Aorta (tissue), 5 donors: ENCODE measurements at regions not wholly inside any gene's neighbourhood (a gene's known extent, or its start where the extent isn't known, plus 50 kb on each side); places are given as distances from the start of the nearest gene placed in this dataset.

Experiments
- ATAC-seq: fragments of 200-7000 bp; cut with Tn5 transposase; one replicate; pipeline ENCODE4 v1.9.1; 2022; ENCODE audit warnings: moderate library complexity; ENCODE audit not compliant: low FRiP score
- DNase-seq, 2 donors: peaks; one replicate each; pipeline ENCODE4 v3.0.0-alpha.2; 2020
- H3K27ac ChIP-seq, 2 donors: one replicate each; pipeline ENCODE4 v1.5.1; 2013; ENCODE audit warnings: low read length in 2 of 2, mild to moderate bottlenecking in 2 of 2, moderate library complexity in 2 of 2, control low read depth in 1 of 2, inconsistent platforms in 1 of 2, low read depth in 1 of 2
- H3K27me3 ChIP-seq, 2 donors: one replicate each; pipeline ENCODE4 v1.6.1; 2013; ENCODE audit warnings: control low read depth in 1 of 2, low read length in 1 of 2, mild to moderate bottlenecking in 1 of 2, moderate library complexity in 1 of 2; ENCODE audit not compliant: insufficient read depth in 2 of 2, control insufficient read depth in 1 of 2
- H3K36me3 ChIP-seq, 2 donors: one replicate each; pipeline ENCODE4 v1.6.1; 2013; ENCODE audit warnings: control low read depth in 1 of 2, low read length in 1 of 2, mild to moderate bottlenecking in 1 of 2; ENCODE audit not compliant: insufficient read depth in 2 of 2, control insufficient read depth in 1 of 2
- H3K4me1 ChIP-seq, 2 donors: one replicate each; pipeline ENCODE4 v1.6.1; 2013; ENCODE audit warnings: low read length in 2 of 2, control low read depth in 1 of 2, mild to moderate bottlenecking in 1 of 2, moderate library complexity in 1 of 2; ENCODE audit not compliant: insufficient read depth in 2 of 2, control insufficient read depth in 1 of 2
- H3K4me3 ChIP-seq, 2 donors: one replicate each; pipeline ENCODE4 v1.5.1; 2013; ENCODE audit warnings: low read length in 2 of 2, control low read depth in 1 of 2, mild to moderate bottlenecking in 1 of 2
- H3K9me3 ChIP-seq: one replicate; pipeline ENCODE4 v1.6.1; 2013; ENCODE audit warnings: mild to moderate bottlenecking, low read length; ENCODE audit not compliant: control insufficient read depth
- WGBS, 2 donors: extraction: QIAGEN DNeasy Blood & Tissue Kit; methylation state at CpG; one replicate each; pipeline ENCODE4 v1.1.7; 2013; 5-methylcytosine and 5-hydroxymethylcytosine counted together
- intact Hi-C, 2 donors: fragments of 100-400 bp; cut with DNase I; formaldehyde crosslinking; loops; one replicate each; pipeline versions ENCODE4 v1.14.2 to v1.15.0; 2022
- donor health status: healthy with polysubstance abuse.
- donor health status: Bipolar disorder and iron deficiency.
- donor health status: DM: no; HTN: no; CAD: no.
- donor health status: DM: no; HTN: no; CAD: no.
- donor health status: DM: yes; HTN: yes; CAD: no.

DNA sequence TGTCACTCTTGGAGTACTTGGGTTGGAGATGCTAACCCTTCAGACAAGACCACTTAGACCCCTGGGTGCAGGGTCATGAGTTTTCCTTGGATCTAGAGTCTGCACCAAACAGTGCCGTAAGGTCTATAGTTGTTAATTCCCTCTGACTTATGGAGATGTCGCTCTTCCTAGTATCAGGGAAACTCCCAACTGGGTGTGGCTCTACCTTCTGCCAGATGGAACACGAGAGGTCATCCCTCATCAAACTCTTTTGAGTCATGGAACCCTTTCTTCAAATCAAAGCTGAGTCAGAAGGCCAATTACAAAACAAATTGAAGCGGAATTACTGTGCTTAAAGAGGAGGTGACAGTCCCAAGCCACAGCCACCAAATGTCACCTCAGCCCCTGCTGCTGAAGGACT is 514.9 kb upstream of the PROK2 start:
- Histone ChIP-seq H3K4me1 (no peaks in the 10 kb centered on the region), H3K27me3 (no peaks in the 10 kb centered on the region), H3K9me3 (no peaks in the 10 kb centered on the region), H3K27ac (no peak overlapping the region), H3K4me3 (no peak overlapping the region), H3K36me3 (peaks cover 0 to 2% of the 10 kb centered on the region in 2 donors)
- intact Hi-C loops, result no loop called here
- ATAC-seq (no peak), DNase-seq (no peak)
- WGBS, 2 donors, result 95% methylated on average over 4 of the region's 4 CpGs

DNA sequence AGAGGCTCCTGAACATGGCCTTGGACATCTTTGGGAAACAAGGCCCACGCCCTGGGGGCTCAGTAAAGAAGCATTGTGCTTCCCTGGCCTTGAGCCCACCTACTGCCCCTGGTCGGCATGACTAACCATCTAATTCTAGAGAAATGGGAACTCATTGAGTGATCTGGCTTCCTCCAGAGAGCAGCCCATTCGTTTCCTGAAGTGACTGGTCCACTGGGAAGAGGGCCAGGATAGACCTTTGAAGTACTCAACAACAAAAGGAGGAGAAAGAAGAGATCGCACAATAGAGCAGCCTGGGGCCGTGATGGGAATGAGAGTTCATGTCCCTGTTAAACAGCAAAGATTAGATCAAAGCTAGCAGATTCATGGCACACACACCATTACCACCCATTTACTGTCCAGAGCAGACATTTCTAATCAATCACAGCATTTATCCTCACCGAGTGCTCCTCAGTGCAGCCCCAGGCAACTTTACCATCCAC is 514.4 kb upstream of the PROK2 start:
- H3K36me3 ChIP-seq, result peaks cover 0 to 2% of the 10 kb centered on the region in 2 donors
- H3K9me3 ChIP-seq, result no peaks in the 10 kb centered on the region
- no peaks in the 10 kb centered on the region for H3K27me3 ChIP-seq
- H3K4me1 ChIP-seq, result no peaks in the 10 kb centered on the region
- intact Hi-C loops, result no loop called here
- ATAC-seq (no peak), DNase-seq (no peak)
- H3K4me3 ChIP-seq, result no peak overlapping the region
- WGBS, 2 donors, result 73 to 75% methylated on average over 6 of the region's 6 CpGs
- H3K27ac ChIP-seq, result no peak overlapping the region

DNA sequence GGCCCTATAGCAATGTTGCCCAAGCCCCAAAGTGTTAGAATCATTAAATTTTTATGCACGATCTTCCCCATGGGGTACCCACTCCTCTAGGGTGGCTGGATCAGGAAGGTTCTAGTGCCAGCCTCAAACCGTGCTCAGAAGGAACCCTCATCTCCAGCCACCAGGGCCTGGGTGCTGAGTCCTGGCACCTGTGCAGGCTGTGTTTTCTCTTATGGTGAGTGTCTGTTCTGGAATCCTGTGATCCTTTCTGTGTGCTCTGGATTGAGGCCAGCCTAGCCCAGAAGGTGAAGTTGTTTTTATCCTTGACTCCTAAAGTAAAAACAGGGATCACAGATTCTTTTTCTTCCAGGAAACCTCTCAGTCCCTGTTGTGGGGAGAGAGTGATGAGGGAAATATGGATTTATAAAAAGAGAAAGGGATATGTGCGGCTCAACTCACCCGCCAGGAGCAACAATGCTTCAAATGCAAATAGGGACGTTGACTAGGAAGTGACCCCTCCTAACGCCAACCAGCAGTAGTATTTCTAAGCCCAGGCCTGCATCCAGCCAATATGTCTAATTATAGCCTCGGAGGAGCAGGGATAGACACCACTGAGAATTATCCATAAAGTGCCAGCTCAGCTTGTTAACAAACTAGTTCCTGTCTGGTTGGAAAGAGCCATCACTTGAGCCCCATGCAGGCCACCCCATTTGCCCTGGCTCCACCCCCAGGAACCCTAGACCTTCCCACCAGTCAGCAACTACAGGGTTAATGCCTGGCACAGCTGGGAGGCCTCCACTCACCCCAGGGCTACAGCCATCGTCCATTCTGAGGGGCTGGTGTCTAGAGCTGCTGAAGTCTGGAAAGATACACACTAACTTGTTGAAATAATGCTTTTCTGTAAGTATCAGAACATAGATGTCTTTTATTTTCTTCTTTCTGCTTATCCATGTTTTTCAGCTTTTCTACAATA is 513.5 kb upstream of the PROK2 start:
- no peaks in the 10 kb centered on the region for H3K27me3 ChIP-seq
- no peak for DNase-seq
- H3K36me3 ChIP-seq, result peaks cover 0 to 2% of the 10 kb centered on the region in 2 donors

DNA sequence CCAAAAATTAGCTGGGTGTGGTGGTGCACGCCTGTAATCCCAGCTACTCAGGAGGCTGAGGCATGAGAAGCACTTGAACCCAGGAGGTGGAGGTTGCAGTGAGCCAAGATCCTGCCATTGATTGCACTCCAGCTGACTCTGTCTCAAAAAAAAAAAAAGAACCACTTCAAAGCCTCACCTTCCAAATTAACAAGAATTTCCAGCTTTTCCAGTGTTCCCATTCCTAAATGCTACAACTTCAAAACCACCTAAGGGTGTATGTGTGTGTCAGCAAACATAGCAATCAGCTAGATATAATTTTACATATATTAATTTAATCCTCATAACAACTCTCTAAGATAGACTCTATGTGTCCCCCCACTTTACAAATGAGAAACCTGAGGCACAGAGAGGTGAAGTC is 512.5 kb upstream of the PROK2 start:
- intact Hi-C loops, result no loop called here
- Histone ChIP-seq H3K4me1 (no peaks in the 10 kb centered on the region), H3K4me3 (no peak overlapping the region), H3K36me3 (peaks cover 0 to 2% of the 10 kb centered on the region in 2 donors), H3K27me3 (no peaks in the 10 kb centered on the region), H3K27ac (no peak overlapping the region), H3K9me3 (no peaks in the 10 kb centered on the region)
- ATAC-seq (no peak), DNase-seq (no peak)
- 97 to 100% methylated on average over 1 of the region's 1 CpG for WGBS, 2 donors

More for the DNA sequence above, 513.5 kb upstream of the PROK2 start:
- Histone ChIP-seq H3K9me3 (no peaks in the 10 kb centered on the region), H3K4me3 (no peak overlapping the region), H3K27ac (no peak overlapping the region), H3K4me1 (no peaks in the 10 kb centered on the region)
- 69 to 73% methylated on average over 8 of the region's 8 CpGs for whole genome bisulfite sequencing, 2 donors
- ATAC-seq, result no peak
- intact Hi-C loops, result no loop called here

DNA sequence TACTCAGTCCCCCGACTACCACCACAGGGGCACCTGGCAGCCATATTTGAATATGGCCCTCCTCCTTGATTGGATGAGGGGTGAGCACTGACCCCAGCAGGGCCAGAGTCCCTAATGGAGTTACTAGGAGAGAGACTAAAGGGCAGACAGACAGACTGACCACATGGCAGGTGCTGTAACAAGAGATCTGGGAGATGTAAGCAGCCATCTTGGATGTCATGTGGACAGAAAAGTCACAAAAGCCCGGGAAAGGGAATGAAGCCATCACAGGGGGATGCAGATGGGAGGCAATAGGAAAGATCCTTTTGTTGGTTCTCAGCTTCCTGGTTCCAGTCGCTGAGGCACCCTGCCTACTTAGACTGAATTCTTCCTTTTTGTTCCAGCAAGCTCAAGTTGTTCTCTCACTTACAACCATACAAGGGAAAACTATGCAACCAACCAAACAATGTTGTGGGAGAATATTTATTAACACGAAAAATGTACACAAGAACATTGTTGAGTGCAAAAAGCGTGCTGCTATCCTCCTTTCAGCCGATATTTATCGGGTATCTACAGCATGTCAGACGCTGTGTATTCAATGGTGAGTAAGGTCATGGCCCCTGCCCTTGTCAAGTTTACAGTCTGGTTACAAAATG is 511.6 kb upstream of the PROK2 start:
- intact Hi-C loops, result no loop called here
- ATAC-seq (no peak), DNase-seq (no peak)
- Histone ChIP-seq H3K4me3 (no peak overlapping the region), H3K4me1 (no peaks in the 10 kb centered on the region), H3K36me3 (peaks cover 0 to 2% of the 10 kb centered on the region in 2 donors), H3K27me3 (no peaks in the 10 kb centered on the region), H3K27ac (no peak overlapping the region), H3K9me3 (no peaks in the 10 kb centered on the region)
- 83 to 88% methylated on average over 8 of the region's 8 CpGs for WGBS, 2 donors

DNA sequence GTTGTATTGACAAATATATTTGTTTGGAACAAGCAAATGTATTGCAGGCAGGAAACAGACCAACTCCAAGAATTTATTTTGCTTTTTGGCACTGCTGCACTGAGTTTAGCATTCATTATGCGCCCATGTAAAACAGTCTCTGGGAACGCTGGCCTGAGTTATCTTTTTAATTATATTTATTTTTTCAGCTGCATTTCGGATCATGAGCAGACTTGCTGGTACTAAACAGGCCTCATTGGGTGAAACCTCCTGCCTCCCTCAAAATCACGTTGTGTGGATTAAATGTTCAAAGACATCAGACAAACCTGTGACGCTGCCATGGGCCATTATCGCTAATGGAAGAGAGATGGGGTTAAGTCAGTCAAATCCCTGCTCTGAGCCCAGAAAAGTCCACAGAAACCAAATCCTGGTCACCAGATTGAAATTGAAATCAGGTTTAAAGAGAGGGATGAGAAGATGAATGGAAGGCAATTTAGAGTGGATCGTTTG is 511.1 kb upstream of the PROK2 start:
- WGBS, 2 donors, result 96 to 98% methylated on average over 7 of the region's 7 CpGs
- intact Hi-C loops, result no loop called here

DNA sequence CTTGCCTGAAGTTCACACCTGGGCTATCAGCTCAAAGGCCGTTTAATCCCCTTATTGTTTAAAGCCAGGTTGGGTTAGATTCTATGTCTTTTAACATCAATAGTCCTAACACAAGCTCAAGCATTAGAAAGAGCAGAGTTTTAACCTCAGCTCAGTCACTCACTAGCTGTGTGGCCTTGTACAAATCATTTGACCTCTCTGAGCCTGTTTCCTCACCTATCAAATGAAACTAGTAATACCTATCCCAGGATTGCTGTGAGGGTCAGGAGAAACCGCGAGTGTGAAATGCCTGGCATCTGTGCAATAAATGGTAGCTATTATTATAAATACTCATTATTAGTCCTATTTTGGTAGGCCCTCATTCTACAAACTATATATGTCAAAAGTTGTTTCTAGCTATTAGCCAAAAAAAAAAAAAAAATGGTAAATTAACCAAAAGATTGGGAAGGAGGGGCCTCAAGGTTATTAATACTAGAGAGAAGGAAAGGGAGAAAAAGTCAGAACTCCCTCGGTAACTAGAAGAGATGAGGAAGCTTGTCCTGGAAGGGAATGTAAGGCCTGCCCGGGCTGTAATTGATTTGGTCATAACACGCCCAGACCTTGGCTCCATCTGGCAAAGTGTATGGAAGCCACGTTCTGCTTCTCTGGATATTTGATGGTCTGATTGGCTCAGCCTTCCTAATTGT is 510.5 kb upstream of the PROK2 start:
- Histone ChIP-seq H3K27me3 (no peaks in the 10 kb centered on the region), H3K9me3 (no peaks in the 10 kb centered on the region), H3K36me3 (peaks cover 0 to 2% of the 10 kb centered on the region in 2 donors), H3K4me3 (no peak overlapping the region), H3K4me1 (no peaks in the 10 kb centered on the region), H3K27ac (no peak overlapping the region)
- no peak for ATAC-seq
- intact Hi-C loops, result no loop called here
- no peak for DNase-seq
- WGBS, 2 donors, result 79 to 93% methylated on average over 7 of the region's 7 CpGs

More for the DNA sequence above, 511.1 kb upstream of the PROK2 start:
- H3K27me3 ChIP-seq, result no peaks in the 10 kb centered on the region
- H3K9me3 ChIP-seq, result no peaks in the 10 kb centered on the region
- H3K4me3 ChIP-seq, result no peak overlapping the region
- no peak overlapping the region for H3K27ac ChIP-seq
- ATAC-seq (no peak), DNase-seq (no peak)
- peaks cover 0 to 2% of the 10 kb centered on the region in 2 donors for H3K36me3 ChIP-seq
- H3K4me1 ChIP-seq, result no peaks in the 10 kb centered on the region

DNA sequence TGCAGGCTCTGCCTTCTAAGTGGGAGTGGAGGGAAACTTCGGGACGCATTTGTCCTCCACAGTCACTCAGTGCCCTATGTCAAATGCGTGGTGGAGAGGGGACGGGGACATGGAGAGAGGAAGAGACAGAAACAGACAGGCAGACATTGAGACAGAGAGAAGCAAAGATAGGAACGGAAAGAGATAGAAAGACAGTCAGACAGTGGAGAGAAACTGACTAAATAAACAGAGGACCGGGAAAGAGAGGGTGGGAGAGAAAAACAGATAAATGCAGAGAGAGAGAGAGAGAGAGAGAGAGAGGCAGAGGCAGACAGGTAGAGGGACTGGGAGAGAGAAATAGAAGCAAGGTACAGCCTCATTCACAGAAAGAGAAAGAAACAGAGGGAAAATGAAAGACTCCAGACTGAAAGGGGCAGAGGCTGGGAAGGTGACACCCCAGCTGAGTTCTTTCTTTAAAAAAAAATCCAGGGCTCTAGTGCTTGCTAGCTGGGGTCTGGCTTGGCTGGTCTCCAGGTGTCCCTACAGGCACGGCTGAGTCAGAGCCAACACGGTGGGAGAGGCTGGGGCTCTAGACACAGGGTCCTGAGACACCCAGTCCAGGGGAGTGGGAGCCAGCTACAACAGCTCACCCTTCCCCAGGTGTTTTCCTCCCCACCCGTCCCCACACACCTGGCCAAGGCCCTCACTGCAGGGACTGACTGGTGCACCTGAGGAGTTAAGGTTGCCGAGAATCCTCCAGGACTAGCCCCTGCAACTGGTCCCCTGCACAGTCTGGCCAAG is 506.1 kb upstream of the PROK2 start:
- intact Hi-C loops, result no loop called here
- 84 to 85% methylated on average over 10 of the region's 10 CpGs for WGBS, 2 donors
- Histone ChIP-seq H3K4me1 (no peaks in the 10 kb centered on the region), H3K27me3 (no peaks in the 10 kb centered on the region), H3K27ac (no peak overlapping the region), H3K9me3 (no peaks in the 10 kb centered on the region), H3K4me3 (no peak overlapping the region), H3K36me3 (no peaks in the 10 kb centered on the region)
- ATAC-seq, result no peak
- DNase-seq, result no peak
